Esophagus muscularis mucosa (tissue), 3 donors: ENCODE measurements at regions not wholly inside any gene's neighbourhood (a gene's known extent, or its start where the extent isn't known, plus 50 kb on each side); places are given as distances from the start of the nearest gene placed in this dataset.

Experiments used
- CTCF ChIP-seq, 3 experiments: fragments of 200-600 bp in 2 of 3; fragments of 450-650 bp in 1 of 3; sonication (generic) in 2 of 3; IDR thresholded peaks; one replicate each; pipeline ENCODE4 v1.5.1; 2017 to 2019; ENCODE audit warnings: antibody characterized with exemption in 3 of 3, mild to moderate bottlenecking in 2 of 3, moderate library complexity in 1 of 3
- POLR2A ChIP-seq: fragments of 450-650 bp; IDR thresholded peaks from one replicate; pipeline ENCODE4 v1.6.1; 2017; ENCODE audit warnings: antibody characterized with exemption, moderate library complexity, mild to moderate bottlenecking, low read depth
- POLR2AphosphoS5 ChIP-seq, 2 donors: sonication (generic); formaldehyde crosslinking; IDR thresholded peaks; one replicate each; pipeline ENCODE4 v1.6.1; 2017; ENCODE audit warnings: antibody characterized with exemption in 2 of 2

DNA sequence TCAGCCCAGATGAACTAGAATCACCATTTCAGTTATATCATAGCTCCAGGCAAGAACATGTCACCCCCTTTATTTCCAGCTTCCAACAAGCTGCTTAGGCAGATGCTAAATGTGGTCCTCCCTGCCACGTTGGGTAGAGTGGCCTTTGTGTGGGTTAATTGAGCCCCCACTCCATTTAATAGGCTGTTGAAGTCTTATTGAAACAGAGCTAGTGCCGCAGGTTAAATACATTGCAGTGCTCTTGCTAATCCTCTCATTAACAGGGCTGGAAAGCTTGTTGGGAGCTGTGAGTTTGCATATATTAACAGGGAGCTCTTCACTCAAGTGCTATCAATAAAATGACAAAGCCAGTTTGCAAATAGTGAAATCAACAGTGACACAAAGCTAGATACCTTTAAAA is 248.4 kb upstream of the CMC1 start:
- TF ChIP-seq POLR2A (no peak), CTCF (IDR thresholded peaks at IDR 0.05) (no peak), POLR2AphosphoS5 (IDR thresholded peaks at IDR 0.05) (no peak)
